HepG2 (cell line): ENCODE measurements at regions not wholly inside any gene's neighbourhood (a gene's known extent, or its start where the extent isn't known, plus 50 kb on each side); places are given as distances from the start of the nearest gene placed in this dataset.

Source experiments
- ATAC-seq: fragments of 200-7000 bp; cut with Tn5 transposase; 3 replicates; pipeline ENCODE4 v1.9.1; 2020; ENCODE audit warnings: mild to moderate bottlenecking, moderate library complexity
- BruUV-seq: library from RNA; stranded (reverse); fragments of 400-500 nt; replicated peaks from 2 replicates; lab custom pipeline; 2021; lab: Mats Ljungman, UMichigan
- CTCF ChIA-PET: fragments of 300-600 bp; formaldehyde crosslinking; extraction: SDS; loops from one replicate; lab custom pipeline; 2021; ENCODE audit warnings: low total read pairs, inconsistent platforms, low intra/inter-chr PET ratio; lab: Yijun Ruan, JAX
- POLR2A ChIA-PET: fragments of 350-600 bp; sonication (Branson Sonifier 250); formaldehyde crosslinking; loops from one replicate; lab custom pipeline; 2020; ENCODE audit warnings: antibody characterized with exemption, inconsistent platforms; lab: Yijun Ruan, JAX
- DNase-seq: peaks from one replicate; pipeline ENCODE4 v3.0.0-alpha.2; 2015; ENCODE audit warnings: low spot score
- FAIRE-seq: peaks from 3 replicates; lab custom pipeline; 2011; peaks lifted over from hg19 to GRCh38; lab: Jason Lieb, UNC
- H2AFZ ChIP-seq: one replicate; pipeline ENCODE4 v1.6.1; 2011; ENCODE audit warnings: low read length, inconsistent platforms
- H3K27ac ChIP-seq: fragments of 300-600 bp; 3 replicates; pipeline ENCODE4 v1.8.0; 2011; ENCODE audit warnings: mixed run types, mild to moderate bottlenecking, mixed read lengths, low read length, inconsistent platforms; ENCODE audit not compliant: insufficient read depth; ENCODE audit errors: extremely low read length
- H3K27me3 ChIP-seq, 2 experiments: fragments of 200-600 bp in 1 of 2; 2 replicates in 1 of 2; 3 replicates in 1 of 2; pipeline versions ENCODE4 v1.6.0 to v1.8.0; 2011; ENCODE audit warnings: low read length in 2 of 2, mild to moderate bottlenecking in 2 of 2, moderate library complexity in 2 of 2, inconsistent platforms in 1 of 2; ENCODE audit not compliant: insufficient read depth in 2 of 2, control insufficient read depth in 1 of 2
- H3K36me3 ChIP-seq, 2 experiments: fragments of 200-600 bp in 1 of 2; replicated peaks in 1 of 2; 2 replicates in 1 of 2; 3 replicates in 1 of 2; pipeline versions ENCODE4 v1.5.1 to v1.8.0; 2011; ENCODE audit warnings: low read length in 2 of 2, inconsistent platforms in 1 of 2; ENCODE audit not compliant: insufficient read depth in 2 of 2, control insufficient read depth in 1 of 2
- H3K4me1 ChIP-seq: 2 replicates; pipeline ENCODE4 v1.5.1; 2012; ENCODE audit warnings: low read length, inconsistent platforms; ENCODE audit not compliant: insufficient read depth
- H3K4me2 ChIP-seq: 2 replicates; pipeline ENCODE4 v1.6.0; 2011; ENCODE audit warnings: low read depth, low read length, inconsistent platforms
- H3K4me3 ChIP-seq, 3 experiments: fragments of 200-600 bp in 1 of 3; sonication (generic), shearing (Covaris generic) in 1 of 3; replicated peaks in 1 of 3; 2 replicates each; pipeline ENCODE4 v1.5.1; 2011 to 2016; ENCODE audit warnings: low read length in 3 of 3, inconsistent platforms in 2 of 3, low read depth in 2 of 3, mild to moderate bottlenecking in 2 of 3, control low read depth in 1 of 3, mixed read lengths in 1 of 3; ENCODE audit not compliant: insufficient read depth in 1 of 3
- H3K79me2 ChIP-seq: one replicate; pipeline ENCODE4 v1.6.1; 2011; ENCODE audit warnings: low read length, inconsistent platforms; ENCODE audit not compliant: insufficient read depth
- H3K9ac ChIP-seq: 2 replicates; pipeline ENCODE4 v1.6.0; 2011; ENCODE audit warnings: mild to moderate bottlenecking, low read depth, low read length, inconsistent platforms; ENCODE audit not compliant: insufficient read depth
- H3K9me3 ChIP-seq: 2 replicates; pipeline ENCODE4 v1.5.1; 2012; ENCODE audit warnings: mild to moderate bottlenecking, low read length
- H4K20me1 ChIP-seq: 2 replicates; pipeline ENCODE4 v1.6.0; 2011; ENCODE audit warnings: inconsistent platforms, mild to moderate bottlenecking, low read length, moderate library complexity; ENCODE audit not compliant: insufficient read depth
- ATF7-NPFF ChIP-seq: sonication (generic); formaldehyde crosslinking; IDR thresholded peaks from 2 replicates; pipeline ENCODE4 v1.8.1; 2023; ENCODE audit warnings: mild to moderate bottlenecking, low read depth, missing genetic modification reagents, moderate library complexity
- FOXA3 ChIP-seq: IDR thresholded peaks from 2 replicates; pipeline ENCODE4 v1.6.1; 2016; ENCODE audit warnings: missing genetic modification reagents, missing compliant biosample characterization
- HOXA3 ChIP-seq: sonication (generic); formaldehyde crosslinking; IDR thresholded peaks from 2 replicates; pipeline ENCODE4 v1.5.0; 2020; ENCODE audit warnings: missing genetic modification reagents
- JDP2 ChIP-seq: sonication (generic); formaldehyde crosslinking; IDR thresholded peaks from 2 replicates; pipeline ENCODE4 v1.8.1; 2022; ENCODE audit warnings: missing genetic modification reagents, borderline replicate concordance
- NFKB2 ChIP-seq: sonication (generic); formaldehyde crosslinking; IDR thresholded peaks from 2 replicates; pipeline ENCODE4 v1.4.0; 2020; ENCODE audit warnings: missing genetic modification reagents, borderline replicate concordance
- SUZ12 ChIP-seq: fragments of 150-350 bp; IDR thresholded peaks from 2 replicates; pipeline ENCODE4 v1.6.1; 2014; ENCODE audit warnings: low read depth, low read length
- THYN1 ChIP-seq: sonication (generic); formaldehyde crosslinking; IDR thresholded peaks from 2 replicates; pipeline ENCODE4 v1.8.1; 2023; ENCODE audit warnings: low read depth, mild to moderate bottlenecking, moderate library complexity, missing genetic modification reagents, borderline replicate concordance
- TMF1 ChIP-seq: sonication (generic); formaldehyde crosslinking; IDR thresholded peaks from 2 replicates; pipeline ENCODE4 v1.8.1; 2022; ENCODE audit warnings: low read depth, missing genetic modification reagents
- YY1 ChIP-seq: IDR thresholded peaks from 2 replicates; pipeline ENCODE4 v1.6.1; 2011; ENCODE audit warnings: low read length, low read depth, moderate library complexity, mild to moderate bottlenecking; ENCODE audit not compliant: insufficient read depth, insufficient replicate concordance
- ZBTB44 ChIP-seq: sonication (generic); formaldehyde crosslinking; IDR thresholded peaks from 2 replicates; pipeline ENCODE4 v1.4.0; 2020; ENCODE audit warnings: missing genetic modification reagents
- ZFP62 ChIP-seq: sonication (generic); formaldehyde crosslinking; IDR thresholded peaks from 2 replicates; pipeline ENCODE4 v1.4.0; 2020; ENCODE audit warnings: missing genetic modification reagents
- ZMAT3 ChIP-seq: sonication (generic); formaldehyde crosslinking; conservative IDR thresholded peaks from 2 replicates; pipeline ENCODE4 v1.7.0; 2021; ENCODE audit warnings: missing genetic modification reagents
- ZNF891 ChIP-seq: sonication (generic); formaldehyde crosslinking; IDR thresholded peaks from 2 replicates; pipeline ENCODE4 v1.5.0; 2020; ENCODE audit warnings: mild to moderate bottlenecking, missing genetic modification reagents
- WGBS: methylation state at CpG from one replicate; pipeline ENCODE4 v1.1.6; 2017; ENCODE audit warnings: low lambda C conversion rate; 5-methylcytosine and 5-hydroxymethylcytosine counted together
- in situ Hi-C: cut with HindIII; loops from 2 replicates; pipeline ENCODE4 v1.10.0; 2017; ENCODE audit warnings: low pct_unique_long_range_greater_than_20kb; ENCODE audit not compliant: extremely low pct_ligation_motif_present
- intact Hi-C: fragments of 100-400 bp; cut with micrococcal nuclease; formaldehyde crosslinking; loops from one replicate; pipeline ENCODE4 v1.10.0; 2022; ENCODE audit not compliant: unreplicated experiment
- TF ChIP-seq, protein P1 (sequence below): IDR thresholded peaks from 2 replicates; pipeline ENCODE4 v1.6.1; 2016; ENCODE audit warnings: low read depth, missing genetic modification reagents, missing compliant biosample characterization
- TF ChIP-seq, protein P2 (sequence below): fragments of 450-650 bp; IDR thresholded peaks from 2 replicates; pipeline ENCODE4 v1.6.1; 2016
- TF ChIP-seq, protein P3 (sequence below): sonication (generic); formaldehyde crosslinking; IDR thresholded peaks from 2 replicates; pipeline ENCODE4 v1.4.0; 2020; ENCODE audit warnings: mild to moderate bottlenecking, missing genetic modification reagents

DNA sequence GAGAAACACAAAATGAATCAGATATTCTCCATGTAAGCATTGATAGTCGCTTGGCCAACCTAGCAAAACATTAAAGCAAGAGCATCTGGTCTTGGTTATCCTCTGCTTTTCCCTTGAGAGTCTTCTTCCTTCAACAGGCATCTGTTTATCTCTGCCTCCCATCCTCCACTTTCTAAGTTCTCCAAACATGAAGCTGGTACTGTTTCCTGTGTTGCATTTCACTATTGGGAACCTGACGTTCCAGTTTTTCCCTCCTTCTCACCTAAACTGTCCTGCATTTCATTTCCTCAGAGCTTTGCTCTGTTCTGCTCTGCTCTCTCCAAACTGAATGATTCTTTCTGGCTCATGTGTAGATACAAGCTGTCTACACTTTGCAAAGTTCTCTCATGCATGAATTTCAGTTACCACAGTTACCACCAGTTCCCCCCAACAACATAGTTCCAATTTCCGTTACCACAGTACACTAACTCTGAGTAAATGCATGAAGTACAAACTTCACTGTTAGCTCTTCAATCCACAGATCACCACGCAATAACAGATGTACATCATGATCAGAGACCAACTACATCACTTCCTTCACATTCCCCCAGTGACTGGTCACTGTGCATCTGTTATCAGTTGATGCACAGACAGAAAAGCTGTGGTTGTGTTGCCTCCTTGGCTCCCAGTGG, 86.7 kb upstream of the F13A1 start:
- H3K9ac ChIP-seq: no peak overlapping the region
- TF ChIP-seq YY1 (no peak), ZNF891 (CRISPR knock-in tag) (no peak), NFKB2 (CRISPR knock-in tag) (no peak), ZFP62 (CRISPR knock-in tag) (no peak), ZMAT3 (CRISPR knock-in tag) (no peak), HOXA3 (CRISPR knock-in tag) (no peak), ZBTB44 (no peak), SUZ12 (no peak), THYN1 (CRISPR knock-in tag) (no peak), ATF7-NPFF (CRISPR knock-in tag) (no peak), FOXA3 (CRISPR knock-in tag) (no peak), TMF1 (CRISPR knock-in tag) (no peak), JDP2 (CRISPR knock-in tag) (no peak)
- TF ChIP-seq, protein P1, sequence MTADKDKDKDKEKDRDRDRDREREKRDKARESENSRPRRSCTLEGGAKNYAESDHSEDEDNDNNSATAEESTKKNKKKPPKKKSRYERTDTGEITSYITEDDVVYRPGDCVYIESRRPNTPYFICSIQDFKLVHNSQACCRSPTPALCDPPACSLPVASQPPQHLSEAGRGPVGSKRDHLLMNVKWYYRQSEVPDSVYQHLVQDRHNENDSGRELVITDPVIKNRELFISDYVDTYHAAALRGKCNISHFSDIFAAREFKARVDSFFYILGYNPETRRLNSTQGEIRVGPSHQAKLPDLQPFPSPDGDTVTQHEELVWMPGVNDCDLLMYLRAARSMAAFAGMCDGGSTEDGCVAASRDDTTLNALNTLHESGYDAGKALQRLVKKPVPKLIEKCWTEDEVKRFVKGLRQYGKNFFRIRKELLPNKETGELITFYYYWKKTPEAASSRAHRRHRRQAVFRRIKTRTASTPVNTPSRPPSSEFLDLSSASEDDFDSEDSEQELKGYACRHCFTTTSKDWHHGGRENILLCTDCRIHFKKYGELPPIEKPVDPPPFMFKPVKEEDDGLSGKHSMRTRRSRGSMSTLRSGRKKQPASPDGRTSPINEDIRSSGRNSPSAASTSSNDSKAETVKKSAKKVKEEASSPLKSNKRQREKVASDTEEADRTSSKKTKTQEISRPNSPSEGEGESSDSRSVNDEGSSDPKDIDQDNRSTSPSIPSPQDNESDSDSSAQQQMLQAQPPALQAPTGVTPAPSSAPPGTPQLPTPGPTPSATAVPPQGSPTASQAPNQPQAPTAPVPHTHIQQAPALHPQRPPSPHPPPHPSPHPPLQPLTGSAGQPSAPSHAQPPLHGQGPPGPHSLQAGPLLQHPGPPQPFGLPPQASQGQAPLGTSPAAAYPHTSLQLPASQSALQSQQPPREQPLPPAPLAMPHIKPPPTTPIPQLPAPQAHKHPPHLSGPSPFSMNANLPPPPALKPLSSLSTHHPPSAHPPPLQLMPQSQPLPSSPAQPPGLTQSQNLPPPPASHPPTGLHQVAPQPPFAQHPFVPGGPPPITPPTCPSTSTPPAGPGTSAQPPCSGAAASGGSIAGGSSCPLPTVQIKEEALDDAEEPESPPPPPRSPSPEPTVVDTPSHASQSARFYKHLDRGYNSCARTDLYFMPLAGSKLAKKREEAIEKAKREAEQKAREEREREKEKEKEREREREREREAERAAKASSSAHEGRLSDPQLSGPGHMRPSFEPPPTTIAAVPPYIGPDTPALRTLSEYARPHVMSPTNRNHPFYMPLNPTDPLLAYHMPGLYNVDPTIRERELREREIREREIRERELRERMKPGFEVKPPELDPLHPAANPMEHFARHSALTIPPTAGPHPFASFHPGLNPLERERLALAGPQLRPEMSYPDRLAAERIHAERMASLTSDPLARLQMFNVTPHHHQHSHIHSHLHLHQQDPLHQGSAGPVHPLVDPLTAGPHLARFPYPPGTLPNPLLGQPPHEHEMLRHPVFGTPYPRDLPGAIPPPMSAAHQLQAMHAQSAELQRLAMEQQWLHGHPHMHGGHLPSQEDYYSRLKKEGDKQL (CRISPR knock-in tag): no peak
- TF ChIP-seq, protein P2, sequence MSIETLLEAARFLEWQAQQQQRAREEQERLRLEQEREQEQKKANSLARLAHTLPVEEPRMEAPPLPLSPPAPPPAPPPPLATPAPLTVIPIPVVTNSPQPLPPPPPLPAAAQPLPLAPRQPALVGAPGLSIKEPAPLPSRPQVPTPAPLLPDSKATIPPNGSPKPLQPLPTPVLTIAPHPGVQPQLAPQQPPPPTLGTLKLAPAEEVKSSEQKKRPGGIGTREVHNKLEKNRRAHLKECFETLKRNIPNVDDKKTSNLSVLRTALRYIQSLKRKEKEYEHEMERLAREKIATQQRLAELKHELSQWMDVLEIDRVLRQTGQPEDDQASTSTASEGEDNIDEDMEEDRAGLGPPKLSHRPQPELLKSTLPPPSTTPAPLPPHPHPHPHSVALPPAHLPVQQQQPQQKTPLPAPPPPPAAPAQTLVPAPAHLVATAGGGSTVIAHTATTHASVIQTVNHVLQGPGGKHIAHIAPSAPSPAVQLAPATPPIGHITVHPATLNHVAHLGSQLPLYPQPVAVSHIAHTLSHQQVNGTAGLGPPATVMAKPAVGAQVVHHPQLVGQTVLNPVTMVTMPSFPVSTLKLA: no peak
- TF ChIP-seq, protein P3, sequence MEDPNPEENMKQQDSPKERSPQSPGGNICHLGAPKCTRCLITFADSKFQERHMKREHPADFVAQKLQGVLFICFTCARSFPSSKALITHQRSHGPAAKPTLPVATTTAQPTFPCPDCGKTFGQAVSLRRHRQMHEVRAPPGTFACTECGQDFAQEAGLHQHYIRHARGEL (CRISPR knock-in tag): no peak

More for the DNA sequence above, 86.7 kb upstream of the F13A1 start:
- intact Hi-C loops (no loop called here), in situ Hi-C loops (no loop called here)
- FAIRE-seq (no peak), DNase-seq (no peak), ATAC-seq (no peak)
- ChIA-PET POLR2A (no interaction called here), CTCF (no interaction called here)
- Histone ChIP-seq H2AFZ (no peak overlapping the region), H3K4me1 (peaks cover 7% of the 10 kb centered on the region; the same call in 1 of the 2 replicates), H3K4me3 (no peak overlapping the region), H3K9me3 (no peaks in the 10 kb centered on the region), H3K4me2 (no peak overlapping the region), H3K27ac (no peak overlapping the region), H3K36me3 (no peaks in the 10 kb centered on the region), H3K79me2 (no peaks in the 10 kb centered on the region), H3K27me3 (no peaks in the 10 kb centered on the region; a peak in 3 of 5 replicates), H4K20me1 (no peaks in the 10 kb centered on the region)
- BruUV-seq: no TSS peak
- WGBS: 4% methylated on average over 4 of the region's 4 CpGs
